Vagina (tissue), 2 donors: ENCODE measurements at regions not wholly inside any gene's neighbourhood (a gene's known extent, or its start where the extent isn't known, plus 50 kb on each side); places are given as distances from the start of the nearest gene placed in this dataset.

ENCODE experiments used
- CTCF ChIP-seq, 3 experiments: fragments of 450-650 bp in 2 of 3; fragments of 200-600 bp in 1 of 3; sonication (generic) in 1 of 3; IDR thresholded peaks; one replicate each; pipeline ENCODE4 v1.5.1; 2017 to 2019; ENCODE audit warnings: antibody characterized with exemption in 3 of 3, mild to moderate bottlenecking in 2 of 3, moderate library complexity in 2 of 3
- POLR2A ChIP-seq, 2 donors: fragments of 450-650 bp; IDR thresholded peaks; one replicate each; pipeline ENCODE4 v1.6.1; 2017; ENCODE audit warnings: antibody characterized with exemption in 2 of 2, mild to moderate bottlenecking in 2 of 2, moderate library complexity in 2 of 2

GRCh38 chr4:117821834-117822233 is 212.5 kb upstream of the NDST3 start:
- TF ChIP-seq CTCF (IDR thresholded peaks at IDR 0.05) (no peak), POLR2A (IDR thresholded peaks at IDR 0.05) (no peak)
